HG03045 (cell line): ENCODE measurements at regions not wholly inside any gene's neighbourhood (a gene's known extent, or its start where the extent isn't known, plus 50 kb on each side); places are given as distances from the start of the nearest gene placed in this dataset.
"Not testable (repeated sequence)": the region's sequence is repeated elsewhere in the genome, so short reads cannot be mapped to it uniquely, and the experiment has no call there.

Experiments used
- ATAC-seq: cut with Tn5 transposase; IDR thresholded peaks from one replicate; pipeline ENCODE4 v1.9.1; 2021; ENCODE audit warnings: mild to moderate bottlenecking, moderate library complexity; ENCODE audit not compliant: unreplicated experiment

- ATAC-seq: no peak
These were observed 113.7 kb downstream of the IGLL1 start for GRCh38 chr22:23466351-23466750.

- not testable (repeated sequence) for ATAC-seq
These were observed 115.3 kb downstream of the IGLL1 start for GRCh38 chr22:23464796-23465195.

GRCh38 chr22:23460517-23461031 is 119.5 kb downstream of the IGLL1 start:
- ATAC-seq: not testable (repeated sequence)

GRCh38 chr22:23459645-23460516 is 120.2 kb downstream of the IGLL1 start:
- not testable (repeated sequence) for ATAC-seq

GRCh38 chr22:23458663-23459541 is 121.2 kb downstream of the IGLL1 start:
- ATAC-seq: no peak

GRCh38 chr22:23457380-23457985 is 122.6 kb downstream of the IGLL1 start:
- no peak for ATAC-seq

- not testable (repeated sequence) for ATAC-seq
These were observed 123.3 kb downstream of the IGLL1 start for GRCh38 chr22:23456666-23457379.

GRCh38 chr22:23454345-23454744 is 125.7 kb downstream of the IGLL1 start:
- not testable (repeated sequence) for ATAC-seq

GRCh38 chr22:23453277-23453676 is 126.8 kb downstream of the IGLL1 start:
- ATAC-seq: no peak

- no peak for ATAC-seq
These were observed 127.7 kb downstream of the IGLL1 start for GRCh38 chr22:23452231-23453010.

GRCh38 chr22:23451452-23452230 is 128.4 kb downstream of the IGLL1 start:
- not testable (repeated sequence) for ATAC-seq

GRCh38 chr22:23450821-23451220 is 129.3 kb downstream of the IGLL1 start:
- not testable (repeated sequence) for ATAC-seq

GRCh38 chr22:23450434-23450795 is 129.7 kb downstream of the IGLL1 start:
- no peak for ATAC-seq

- not testable (repeated sequence) for ATAC-seq
These were observed 130.2 kb downstream of the IGLL1 start for GRCh38 chr22:23449748-23450433.

GRCh38 chr22:23448499-23449288 is 131.4 kb downstream of the IGLL1 start:
- ATAC-seq: not testable (repeated sequence)

- ATAC-seq: no peak
These were observed 133.2 kb downstream of the IGLL1 start for GRCh38 chr22:23446796-23447350.

GRCh38 chr22:23446194-23446593 is 133.9 kb downstream of the IGLL1 start:
- ATAC-seq: not testable (repeated sequence)
